ENCODE measurements at regions not wholly inside any gene's neighbourhood (a gene's known extent, or its start where the extent isn't known, plus 50 kb on each side); places are given as distances from the start of the nearest gene placed in this dataset.
"Not testable (repeated sequence)": the region's sequence is repeated elsewhere in the genome, so short reads cannot be mapped to it uniquely, and the experiment has no call there.

- H3K27ac Mint-ChIP-seq = peak overlapping the region; percentile 84
Observed at GRCh38 chr6:11413117-11413687, 124.3 kb upstream of the TMEM170B start.

DNA sequence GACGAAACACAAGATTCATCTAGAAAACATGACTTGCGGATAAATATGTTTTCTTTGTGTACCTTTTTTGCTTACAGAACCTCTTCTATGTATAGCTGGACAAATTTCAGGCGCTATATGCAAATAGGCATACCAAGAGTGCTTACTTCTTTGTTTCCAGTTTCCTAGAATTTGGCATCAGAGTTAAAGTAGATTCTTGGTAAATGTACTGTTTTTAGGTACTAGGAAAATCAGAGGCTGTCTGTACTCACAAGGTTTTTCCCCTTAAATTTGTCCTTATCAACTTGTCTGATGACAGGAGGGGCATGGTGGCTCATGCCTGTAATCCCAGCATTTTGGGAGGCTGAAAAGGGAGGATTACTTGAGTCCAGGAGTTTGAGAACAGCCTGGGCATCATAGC, 124.9 kb upstream of the TMEM170B start:
- no peaks in the 10 kb centered on the region for H3K9me3 Mint-ChIP-seq
- peak overlapping the region; percentile 84 for H3K27ac Mint-ChIP-seq
- H3K4me1 Mint-ChIP-seq (ENCODE audit: low read depth) = peaks cover 62% of the 10 kb centered on the region
- H3K4me3 Mint-ChIP-seq = no peak overlapping the region
- H3K27me3 Mint-ChIP-seq = peaks cover 3% of the 10 kb centered on the region
- peaks cover 1% of the 10 kb centered on the region for H3K36me3 Mint-ChIP-seq (ENCODE audit: low read depth)

More at GRCh38 chr6:11413117-11413687, 124.3 kb upstream of the TMEM170B start:
- Mint-ChIP-seq H3K4me3 (peak overlapping the region; percentile 42), H3K4me1 (ENCODE audit: low read depth) (peaks cover 62% of the 10 kb centered on the region), H3K27me3 (peaks cover 3% of the 10 kb centered on the region), H3K9me3 (no peaks in the 10 kb centered on the region), H3K36me3 (ENCODE audit: low read depth) (peaks cover 4% of the 10 kb centered on the region)

DNA sequence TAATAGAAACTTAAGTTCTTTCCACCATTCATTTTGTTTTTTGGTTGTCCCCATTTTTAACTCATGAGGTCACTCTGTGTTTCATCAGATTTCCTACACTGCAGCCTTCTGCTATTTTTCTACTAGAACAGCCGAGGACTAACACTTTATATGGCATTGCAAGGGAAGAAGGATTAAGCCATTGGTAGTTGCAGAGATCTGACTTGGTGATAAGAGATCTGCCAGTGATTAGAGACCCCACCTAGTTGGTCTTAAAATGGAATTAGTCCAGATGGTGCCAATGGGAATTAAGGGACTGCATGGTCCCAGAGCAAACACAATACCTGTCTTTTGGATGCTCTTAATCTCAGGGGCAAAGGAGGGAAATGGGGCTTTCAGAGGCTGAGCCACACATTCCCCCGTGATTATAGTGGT, 125.5 kb upstream of the TMEM170B start:
- Mint-ChIP-seq H3K4me1 (ENCODE audit: low read depth) (peaks cover 62% of the 10 kb centered on the region), H3K27ac (peak overlapping the region; percentile 80), H3K4me3 (no peak overlapping the region), H3K36me3 (ENCODE audit: low read depth) (no peaks in the 10 kb centered on the region), H3K9me3 (no peaks in the 10 kb centered on the region), H3K27me3 (peaks cover 3% of the 10 kb centered on the region)

GRCh38 chr6:11411593-11411992, 126.0 kb upstream of the TMEM170B start:
- H3K27me3 Mint-ChIP-seq = peaks cover 3% of the 10 kb centered on the region
- H3K4me1 Mint-ChIP-seq (ENCODE audit: low read depth) = peaks cover 62% of the 10 kb centered on the region
- H3K4me3 Mint-ChIP-seq = no peak overlapping the region
- no peaks in the 10 kb centered on the region for H3K9me3 Mint-ChIP-seq
- H3K27ac Mint-ChIP-seq = peak overlapping the region; percentile 80
- no peaks in the 10 kb centered on the region for H3K36me3 Mint-ChIP-seq (ENCODE audit: low read depth)

- H3K27ac Mint-ChIP-seq = peak overlapping the region; percentile 45
- H3K27me3 Mint-ChIP-seq = peaks cover 3% of the 10 kb centered on the region
- no peaks in the 10 kb centered on the region for H3K36me3 Mint-ChIP-seq (ENCODE audit: low read depth)
- no peak overlapping the region for H3K4me3 Mint-ChIP-seq
- H3K4me1 Mint-ChIP-seq (ENCODE audit: low read depth) = peaks cover 58% of the 10 kb centered on the region
- H3K9me3 Mint-ChIP-seq = no peaks in the 10 kb centered on the region
Observed at GRCh38 chr6:11410539-11411307, 126.8 kb upstream of the TMEM170B start.

GRCh38 chr6:11409371-11409770, 128.2 kb upstream of the TMEM170B start:
- no peaks in the 10 kb centered on the region for H3K9me3 Mint-ChIP-seq

GRCh38 chr6:11407414-11407813, 130.1 kb upstream of the TMEM170B start:
- no peak overlapping the region for H3K4me3 Mint-ChIP-seq
- H3K27me3 Mint-ChIP-seq = peaks cover 3% of the 10 kb centered on the region
- no peaks in the 10 kb centered on the region for H3K36me3 Mint-ChIP-seq (ENCODE audit: low read depth)
- H3K9me3 Mint-ChIP-seq = no peaks in the 10 kb centered on the region
- no peak overlapping the region for H3K27ac Mint-ChIP-seq
- peaks cover 43% of the 10 kb centered on the region for H3K4me1 Mint-ChIP-seq (ENCODE audit: low read depth)

More at GRCh38 chr6:11409371-11409770, 128.2 kb upstream of the TMEM170B start:
- no peaks in the 10 kb centered on the region for H3K36me3 Mint-ChIP-seq (ENCODE audit: low read depth)
- peak overlapping the region; percentile 6 for H3K27ac Mint-ChIP-seq
- peaks cover 57% of the 10 kb centered on the region for H3K4me1 Mint-ChIP-seq (ENCODE audit: low read depth)
- H3K4me3 Mint-ChIP-seq = no peak overlapping the region
- peaks cover 3% of the 10 kb centered on the region for H3K27me3 Mint-ChIP-seq

DNA sequence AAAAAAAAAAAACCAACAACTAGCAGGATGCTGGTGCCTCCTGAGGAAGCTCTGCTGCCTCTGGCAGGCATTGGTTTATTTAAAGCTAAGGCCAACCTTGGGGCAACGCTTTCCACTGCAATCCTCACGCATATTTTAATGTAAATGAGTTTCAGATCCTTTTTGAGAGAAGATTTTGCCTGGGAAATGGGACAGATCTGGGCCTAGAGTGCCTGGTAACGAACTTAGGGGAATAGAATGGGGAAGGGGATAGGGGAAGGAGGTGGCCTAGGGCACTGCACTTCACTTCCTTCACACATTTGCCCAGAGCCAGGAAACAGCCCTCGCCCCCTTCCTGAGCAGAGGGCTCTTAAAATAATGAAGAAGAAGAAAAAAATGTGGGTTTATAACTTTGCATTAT, 132.7 kb upstream of the TMEM170B start:
- H3K27me3 Mint-ChIP-seq = peaks cover 3% of the 10 kb centered on the region
- H3K36me3 Mint-ChIP-seq (ENCODE audit: low read depth) = no peaks in the 10 kb centered on the region
- no peak overlapping the region for H3K4me3 Mint-ChIP-seq
- no peaks in the 10 kb centered on the region for H3K9me3 Mint-ChIP-seq
- no peak overlapping the region for H3K27ac Mint-ChIP-seq
- H3K4me1 Mint-ChIP-seq (ENCODE audit: low read depth) = peaks cover 20% of the 10 kb centered on the region

DNA sequence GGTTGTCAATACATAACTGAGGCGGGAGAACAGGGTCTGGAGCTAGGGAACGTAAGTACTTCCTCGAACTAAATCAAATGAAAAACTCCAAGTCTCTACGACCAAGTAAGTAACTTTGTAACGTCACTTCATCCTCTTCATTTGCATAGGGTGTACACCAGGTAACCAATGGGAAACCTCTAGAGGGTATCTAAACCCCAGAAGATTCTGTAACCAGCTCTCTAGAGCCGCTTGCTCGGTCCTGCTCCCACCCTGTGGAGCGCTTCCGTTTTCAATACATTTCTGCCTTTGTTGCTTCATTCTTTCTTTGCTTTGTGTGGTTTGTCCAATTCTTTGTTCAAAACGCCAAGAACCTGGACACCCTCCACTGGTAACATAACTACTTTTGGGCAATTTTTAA, 133.5 kb upstream of the TMEM170B start:
- no peaks in the 10 kb centered on the region for H3K27me3 Mint-ChIP-seq

GRCh38 chr6:11403035-11403601, 134.4 kb upstream of the TMEM170B start:
- Mint-ChIP-seq H3K36me3 (ENCODE audit: low read depth) (no peaks in the 10 kb centered on the region), H3K4me1 (ENCODE audit: low read depth) (peaks cover 20% of the 10 kb centered on the region), H3K27ac (no peak overlapping the region), H3K9me3 (no peaks in the 10 kb centered on the region), H3K27me3 (no peaks in the 10 kb centered on the region), H3K4me3 (no peak overlapping the region)

More for the DNA sequence above, 133.5 kb upstream of the TMEM170B start:
- Mint-ChIP-seq H3K36me3 (ENCODE audit: low read depth) (no peaks in the 10 kb centered on the region), H3K4me3 (no peak overlapping the region), H3K4me1 (ENCODE audit: low read depth) (peaks cover 20% of the 10 kb centered on the region), H3K27ac (no peak overlapping the region), H3K9me3 (no peaks in the 10 kb centered on the region)

DNA sequence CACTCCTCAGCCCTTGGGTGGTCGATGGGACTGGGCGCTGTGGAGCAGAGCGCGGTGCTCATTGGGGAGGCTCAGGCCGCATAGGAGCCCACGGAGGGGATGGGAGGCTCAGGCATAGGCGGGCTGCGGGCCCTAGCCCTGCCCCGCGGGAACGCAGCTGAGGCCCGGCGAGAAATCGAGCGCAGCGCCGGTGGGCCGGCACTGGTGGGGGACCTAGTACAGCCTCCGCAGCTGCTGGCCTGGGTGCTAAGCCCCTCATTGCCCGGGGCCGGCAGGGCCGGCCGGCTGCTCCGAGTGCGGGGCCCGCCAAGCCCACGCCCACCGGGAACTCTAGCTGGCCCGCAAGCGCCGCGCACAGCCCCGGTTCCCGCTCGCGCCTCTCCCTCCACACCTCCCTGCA, 135.0 kb upstream of the TMEM170B start:
- not testable (repeated sequence) for H3K9me3 Mint-ChIP-seq; H3K27me3 Mint-ChIP-seq; H3K36me3 Mint-ChIP-seq (ENCODE audit: low read depth); H3K27ac Mint-ChIP-seq; H3K4me3 Mint-ChIP-seq
- peaks cover 20% of the 10 kb centered on the region for H3K4me1 Mint-ChIP-seq (ENCODE audit: low read depth)

GRCh38 chr6:11401954-11402353, 135.6 kb upstream of the TMEM170B start:
- H3K4me1 Mint-ChIP-seq (ENCODE audit: low read depth) = peaks cover 20% of the 10 kb centered on the region
- not testable (repeated sequence) for H3K27ac Mint-ChIP-seq; H3K4me3 Mint-ChIP-seq; H3K27me3 Mint-ChIP-seq; H3K36me3 Mint-ChIP-seq (ENCODE audit: low read depth); H3K9me3 Mint-ChIP-seq

DNA sequence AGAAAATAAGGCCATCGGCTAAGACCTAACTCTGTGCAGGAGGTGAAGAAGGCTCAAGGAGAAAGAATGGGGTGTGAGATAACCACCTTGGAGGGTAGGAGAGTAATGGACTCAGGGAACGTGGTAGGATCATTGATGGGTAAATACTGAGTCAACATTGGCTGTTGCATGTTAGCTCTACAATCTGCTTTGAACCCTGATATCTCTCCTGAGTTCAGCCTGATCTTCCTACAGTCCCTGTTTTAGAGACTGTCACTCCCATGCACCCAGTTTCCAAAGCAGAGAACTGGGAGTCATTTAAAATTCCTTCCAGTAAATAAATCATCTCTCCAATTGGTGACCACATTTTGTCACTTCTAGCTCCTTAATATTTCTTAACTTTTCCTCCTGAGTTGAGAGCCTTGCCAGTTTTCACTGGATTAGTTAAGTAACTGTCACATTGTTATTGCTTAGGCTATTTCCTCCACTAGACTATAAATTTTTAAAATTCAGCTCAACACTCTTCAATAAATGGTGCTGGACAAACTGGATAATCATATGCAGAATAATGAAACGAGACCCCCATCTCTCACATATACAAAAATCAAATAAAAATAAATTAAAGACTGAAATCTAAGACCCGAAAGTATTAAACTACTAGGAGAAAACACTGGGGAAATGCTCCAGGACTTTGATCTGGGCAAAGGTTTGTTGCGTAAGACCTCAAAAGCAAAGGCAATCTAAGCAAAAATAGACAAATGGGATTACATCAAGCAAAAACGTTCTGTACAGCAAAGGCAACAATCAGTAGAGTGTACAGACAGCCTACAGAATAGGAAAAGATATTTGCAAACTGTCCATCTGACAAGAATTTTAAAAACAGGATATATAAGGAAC, 138.9 kb upstream of the TMEM170B start:
- Mint-ChIP-seq H3K4me3 (no peak overlapping the region), H3K4me1 (ENCODE audit: low read depth) (no peaks in the 10 kb centered on the region), H3K27ac (no peak overlapping the region), H3K27me3 (peaks cover 7% of the 10 kb centered on the region), H3K9me3 (peaks cover 5% of the 10 kb centered on the region), H3K36me3 (ENCODE audit: low read depth) (no peaks in the 10 kb centered on the region)

- H3K4me3 Mint-ChIP-seq = no peak overlapping the region
- H3K27me3 Mint-ChIP-seq = peaks cover 7% of the 10 kb centered on the region
- H3K27ac Mint-ChIP-seq = no peak overlapping the region
- no peaks in the 10 kb centered on the region for H3K36me3 Mint-ChIP-seq (ENCODE audit: low read depth)
- H3K9me3 Mint-ChIP-seq = peaks cover 5% of the 10 kb centered on the region
- H3K4me1 Mint-ChIP-seq (ENCODE audit: low read depth) = no peaks in the 10 kb centered on the region
Observed at GRCh38 chr6:11397622-11398450, 139.7 kb upstream of the TMEM170B start.
